ENCODE measurements at regions not wholly inside any gene's neighbourhood (a gene's known extent, or its start where the extent isn't known, plus 50 kb on each side); places are given as distances from the start of the nearest gene placed in this dataset.

DNA sequence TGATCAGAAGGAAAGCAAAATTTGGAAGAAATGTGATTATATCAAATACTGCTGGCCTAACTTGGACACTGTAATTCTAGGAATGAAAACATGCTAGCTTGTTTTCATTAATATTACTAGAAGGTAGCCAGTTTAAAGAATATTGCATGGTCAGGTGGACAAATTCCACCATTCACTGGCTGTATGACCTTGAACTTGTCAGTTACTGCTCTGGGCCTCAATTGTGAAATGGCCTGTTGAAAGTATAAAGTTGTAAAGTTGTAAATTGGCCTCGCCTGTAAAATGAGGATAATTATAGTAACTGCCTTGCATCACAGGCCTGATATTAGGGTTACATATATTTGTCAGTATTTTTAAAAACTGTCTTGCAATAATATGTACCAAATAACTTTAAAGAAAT lies 398.4 kb upstream of the CHST9 start:
- TF ChIP-seq, protein P1, sequence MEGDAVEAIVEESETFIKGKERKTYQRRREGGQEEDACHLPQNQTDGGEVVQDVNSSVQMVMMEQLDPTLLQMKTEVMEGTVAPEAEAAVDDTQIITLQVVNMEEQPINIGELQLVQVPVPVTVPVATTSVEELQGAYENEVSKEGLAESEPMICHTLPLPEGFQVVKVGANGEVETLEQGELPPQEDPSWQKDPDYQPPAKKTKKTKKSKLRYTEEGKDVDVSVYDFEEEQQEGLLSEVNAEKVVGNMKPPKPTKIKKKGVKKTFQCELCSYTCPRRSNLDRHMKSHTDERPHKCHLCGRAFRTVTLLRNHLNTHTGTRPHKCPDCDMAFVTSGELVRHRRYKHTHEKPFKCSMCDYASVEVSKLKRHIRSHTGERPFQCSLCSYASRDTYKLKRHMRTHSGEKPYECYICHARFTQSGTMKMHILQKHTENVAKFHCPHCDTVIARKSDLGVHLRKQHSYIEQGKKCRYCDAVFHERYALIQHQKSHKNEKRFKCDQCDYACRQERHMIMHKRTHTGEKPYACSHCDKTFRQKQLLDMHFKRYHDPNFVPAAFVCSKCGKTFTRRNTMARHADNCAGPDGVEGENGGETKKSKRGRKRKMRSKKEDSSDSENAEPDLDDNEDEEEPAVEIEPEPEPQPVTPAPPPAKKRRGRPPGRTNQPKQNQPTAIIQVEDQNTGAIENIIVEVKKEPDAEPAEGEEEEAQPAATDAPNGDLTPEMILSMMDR (IDR thresholded peaks at IDR 0.05 in 8 of 11, conservative IDR thresholded peaks at IDR 0.05 in 3 of 11) = no peak
- TF ChIP-seq POLR2A (IDR thresholded peaks at IDR 0.05) = no peak
- TF ChIP-seq POLR2AphosphoS5 (IDR thresholded peaks at IDR 0.05) = no peak

Data from spleen (tissue), 7 donors.